Posterior cingulate gyrus (tissue), 11 donors: ENCODE measurements at regions not wholly inside any gene's neighbourhood (a gene's known extent, or its start where the extent isn't known, plus 50 kb on each side); places are given as distances from the start of the nearest gene placed in this dataset.
A peak's percentile ranks its signal among the peaks of the same experiment; 100 is the strongest.

Experiments
- DNase-seq, 10 donors: peaks; one replicate each; pipeline versions ENCODE4 v3.0.0 to v3.0.0-alpha.2; 2020 to 2021; ENCODE audit warnings: mixed read lengths in 3 of 10
- intact Hi-C: fragments of 100-400 bp; cut with DNase I; formaldehyde crosslinking; loops from one replicate; pipeline ENCODE4 v1.15.1; 2023

GRCh38 chr10:107855301-107856046, 691.0 kb upstream of the SORCS1 start:
- no peak for DNase-seq
- intact Hi-C loops = no loop called here

- no peak for DNase-seq
- intact Hi-C loops = no loop called here
Observed at GRCh38 chr10:107848726-107849360, 684.3 kb upstream of the SORCS1 start.

- DNase-seq = no peak
- intact Hi-C loops = no loop called here
Observed at GRCh38 chr10:107847620-107848019, 683.1 kb upstream of the SORCS1 start.

GRCh38 chr10:107834706-107835105, 670.2 kb upstream of the SORCS1 start:
- DNase-seq = no peak
- intact Hi-C loops = no loop called here

GRCh38 chr10:107831772-107832171, 667.3 kb upstream of the SORCS1 start:
- intact Hi-C loops = no loop called here

GRCh38 chr10:107829161-107829560, 664.7 kb upstream of the SORCS1 start:
- no peak for DNase-seq
- intact Hi-C loops = no loop called here

More at GRCh38 chr10:107831772-107832171, 667.3 kb upstream of the SORCS1 start:
- DNase-seq = no peak

- intact Hi-C loops = no loop called here
- no peak for DNase-seq
Observed at GRCh38 chr10:107826171-107826570, 661.7 kb upstream of the SORCS1 start.

GRCh38 chr10:107814865-107815487, 650.5 kb upstream of the SORCS1 start:
- intact Hi-C loops = loop anchor here (5.0 to 10.0 kb wide), 3 partner anchors 408 to 1190 kb away; no protein-coding TSS in a partner anchor
- peak in 7 of 10 donors; percentile 17 to 78 (median 34) for DNase-seq

GRCh38 chr10:107813451-107814162, 649.1 kb upstream of the SORCS1 start:
- intact Hi-C loops = loop anchor here (10.0 kb wide), 1 partner anchor 1189 kb away; no protein-coding TSS in a partner anchor
- DNase-seq = no peak

GRCh38 chr10:107809889-107810288, 645.4 kb upstream of the SORCS1 start:
- no peak for DNase-seq
- intact Hi-C loops = loop anchor here (10.0 kb wide), 1 partner anchor 1185 kb away; no protein-coding TSS in a partner anchor

GRCh38 chr10:107807836-107808235, 643.3 kb upstream of the SORCS1 start:
- intact Hi-C loops = no loop called here
- no peak for DNase-seq

- intact Hi-C loops = no loop called here
- DNase-seq = no peak
Observed at GRCh38 chr10:107806026-107806425, 641.5 kb upstream of the SORCS1 start.

GRCh38 chr10:107803546-107803945, 639.0 kb upstream of the SORCS1 start:
- intact Hi-C loops = no loop called here
- no peak for DNase-seq

- DNase-seq = no peak
- intact Hi-C loops = no loop called here
Observed at GRCh38 chr10:107800061-107800460, 635.6 kb upstream of the SORCS1 start.

GRCh38 chr10:107790271-107790670, 625.8 kb upstream of the SORCS1 start:
- intact Hi-C loops = no loop called here
- DNase-seq = no peak

GRCh38 chr10:107771066-107771465, 606.6 kb upstream of the SORCS1 start:
- no peak for DNase-seq
- intact Hi-C loops = no loop called here

- no peak for DNase-seq
Observed at GRCh38 chr10:107767185-107767584, 602.7 kb upstream of the SORCS1 start.

GRCh38 chr10:107754814-107755213, 590.3 kb upstream of the SORCS1 start:
- DNase-seq = no peak
- intact Hi-C loops = no loop called here

More at GRCh38 chr10:107767185-107767584, 602.7 kb upstream of the SORCS1 start:
- intact Hi-C loops = no loop called here

- intact Hi-C loops = no loop called here
Observed at GRCh38 chr10:107749235-107749634, 584.7 kb upstream of the SORCS1 start.

GRCh38 chr10:107747851-107748250, 583.3 kb upstream of the SORCS1 start:
- DNase-seq = no peak
- intact Hi-C loops = no loop called here

More at GRCh38 chr10:107749235-107749634, 584.7 kb upstream of the SORCS1 start:
- DNase-seq = no peak

GRCh38 chr10:107741971-107742370, 577.5 kb upstream of the SORCS1 start:
- intact Hi-C loops = no loop called here
- DNase-seq = no peak
